NCI-H146 treated with DMSO at 0.1 percent for 48 hours (cell line): ENCODE measurements at regions not wholly inside any gene's neighbourhood (a gene's known extent, or its start where the extent isn't known, plus 50 kb on each side); places are given as distances from the start of the nearest gene placed in this dataset.
"Not testable (repeated sequence)": the region's sequence is repeated elsewhere in the genome, so short reads cannot be mapped to it uniquely, and the experiment has no call there.

Experiments used
- DNase-seq: peaks from one replicate; lab custom pipeline; 2025; ENCODE audit not compliant: unreplicated experiment; lab: John Stamatoyannopoulos, UW

DNA sequence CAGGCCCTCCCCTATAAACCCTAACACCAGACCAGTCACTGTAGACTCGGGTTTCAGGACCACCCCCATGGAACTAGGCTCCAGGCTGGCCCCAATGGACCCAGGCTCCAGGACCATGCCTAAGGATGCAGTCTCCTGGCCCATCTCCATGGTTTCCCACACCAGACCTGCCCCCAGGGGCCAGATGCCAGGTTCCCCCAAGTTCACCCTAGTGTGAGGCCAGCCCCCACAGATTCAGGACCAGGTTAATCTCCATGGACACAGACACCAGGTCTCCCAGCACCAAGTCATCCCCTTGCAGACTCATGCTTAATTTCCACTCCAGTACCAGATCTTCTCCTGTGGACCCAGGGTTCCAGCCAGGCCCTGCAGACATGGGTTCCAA, 103.8 kb upstream of the LANCL2 start:
- DNase-seq, result no peak

DNA sequence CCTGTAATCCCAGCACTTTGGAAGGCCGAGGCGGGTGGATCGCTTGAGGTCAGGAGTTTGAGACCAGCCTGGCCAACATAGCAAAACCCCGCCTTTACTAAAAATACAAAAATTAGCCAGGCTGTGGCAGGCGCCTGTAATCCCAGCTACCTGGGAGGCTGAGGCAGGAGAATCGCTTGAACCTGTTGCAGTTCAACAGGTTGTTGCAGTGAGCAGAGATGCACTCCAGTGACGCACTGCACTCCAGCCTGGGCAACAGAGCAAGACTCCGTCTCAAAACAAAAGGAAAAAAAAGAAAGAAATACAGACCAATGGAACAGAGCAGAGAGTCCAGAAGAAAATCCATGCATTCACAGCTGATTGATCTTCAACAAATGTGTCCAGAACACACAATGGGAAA, 99.8 kb upstream of the LANCL2 start:
- not testable (repeated sequence) for DNase-seq

DNA sequence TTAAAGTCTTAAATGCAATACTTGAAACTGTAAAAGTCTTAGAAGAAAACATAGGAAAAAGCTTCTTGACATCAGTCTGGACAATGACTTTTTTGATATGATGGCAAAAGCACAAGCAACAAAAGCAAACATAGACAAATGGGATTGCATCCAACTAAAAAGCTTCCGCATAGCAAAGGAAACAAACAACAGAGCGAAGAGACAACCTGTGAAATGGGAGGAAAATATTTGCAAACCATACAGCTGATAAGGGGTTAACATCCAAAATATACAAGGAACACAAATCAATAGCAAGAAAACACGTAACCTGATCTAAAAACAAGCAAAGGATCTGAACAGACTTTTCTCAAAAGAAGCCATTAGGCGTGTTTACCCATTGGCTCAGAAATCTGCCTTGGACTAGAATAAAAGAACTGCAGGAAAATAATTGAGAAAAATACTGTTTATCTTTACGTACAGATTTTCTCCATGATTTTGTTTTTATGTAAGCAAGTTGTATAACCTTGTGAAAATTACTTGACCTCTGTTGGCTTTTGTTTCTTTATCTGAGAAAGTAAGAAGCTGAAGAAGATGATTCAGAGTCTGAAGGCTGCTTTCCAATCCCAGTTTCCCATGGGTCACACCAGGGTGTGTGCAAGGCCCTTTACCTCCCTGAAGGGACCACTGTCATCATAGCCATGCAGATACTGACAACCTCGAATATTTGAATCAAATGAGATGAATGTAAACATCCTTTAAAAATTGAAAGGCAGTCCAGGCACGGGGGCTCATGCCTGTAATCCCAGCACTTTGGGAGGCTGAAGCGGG, 99.1 kb upstream of the LANCL2 start:
- no peak for DNase-seq

DNA sequence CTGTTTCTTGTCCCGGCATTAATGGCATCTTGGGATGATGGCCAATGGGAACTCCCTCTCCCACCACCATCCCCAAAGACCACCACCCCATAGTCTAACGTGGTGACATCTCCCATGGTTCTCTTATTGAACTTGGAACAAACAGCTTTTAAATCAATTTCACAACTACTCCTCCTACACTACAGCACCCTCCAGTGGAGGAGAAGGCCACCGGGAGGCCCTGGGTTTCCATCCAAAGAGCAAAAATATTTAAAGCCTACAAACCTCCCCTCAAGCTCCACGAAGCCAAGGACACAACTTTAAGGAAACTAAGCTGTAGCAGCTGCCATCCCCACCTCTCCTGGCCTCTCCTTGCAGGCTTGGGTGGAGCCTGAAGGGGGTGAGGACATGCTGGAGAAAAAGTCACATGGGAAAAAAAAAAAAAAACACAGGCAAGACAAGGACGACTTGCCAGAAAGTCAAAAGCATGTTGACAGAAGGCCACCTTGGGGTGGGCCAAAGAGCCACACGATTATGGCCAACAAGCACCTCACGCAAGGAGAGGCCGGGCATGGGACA, 94.0 kb upstream of the LANCL2 start:
- DNase-seq, result no peak

DNA sequence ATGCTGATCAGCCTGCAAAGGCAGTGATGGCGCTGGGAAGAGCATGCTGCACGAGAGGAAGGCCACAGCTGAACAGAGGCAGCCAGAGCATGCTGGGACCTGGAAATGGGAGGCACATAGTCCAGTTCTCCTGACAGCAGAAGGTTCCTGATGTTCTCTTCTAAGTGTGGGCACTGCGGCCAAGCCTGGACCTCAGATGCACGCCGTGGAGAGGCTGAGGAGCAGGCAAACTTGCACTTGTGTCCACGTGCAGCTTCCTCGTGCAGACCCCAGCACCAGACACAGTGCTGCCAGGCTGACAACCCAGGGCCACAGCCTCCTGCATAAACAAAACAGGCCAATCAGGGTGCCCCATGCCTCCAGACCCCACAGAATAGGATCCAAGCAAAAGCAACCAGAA, 93.5 kb upstream of the LANCL2 start:
- DNase-seq, result no peak

DNA sequence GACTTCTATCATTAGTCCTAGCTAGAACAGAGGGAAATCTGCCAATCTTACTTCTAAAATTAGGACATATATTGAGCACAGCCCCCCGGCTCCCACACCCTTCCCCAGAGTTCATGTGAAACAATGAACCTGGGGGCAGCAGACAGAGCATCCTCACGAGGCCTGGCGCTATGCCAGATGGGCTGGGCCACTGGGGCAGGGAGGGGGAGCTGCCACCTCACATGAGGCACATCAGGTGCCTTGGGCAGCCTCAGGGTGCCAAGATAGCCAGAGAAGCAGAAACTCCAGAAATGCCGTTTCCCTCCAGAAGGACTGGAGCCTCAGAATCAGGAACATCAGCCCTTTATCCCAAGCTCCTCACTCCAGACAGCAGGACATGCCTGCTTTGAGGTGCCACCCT, 92.8 kb upstream of the LANCL2 start:
- no peak for DNase-seq

DNA sequence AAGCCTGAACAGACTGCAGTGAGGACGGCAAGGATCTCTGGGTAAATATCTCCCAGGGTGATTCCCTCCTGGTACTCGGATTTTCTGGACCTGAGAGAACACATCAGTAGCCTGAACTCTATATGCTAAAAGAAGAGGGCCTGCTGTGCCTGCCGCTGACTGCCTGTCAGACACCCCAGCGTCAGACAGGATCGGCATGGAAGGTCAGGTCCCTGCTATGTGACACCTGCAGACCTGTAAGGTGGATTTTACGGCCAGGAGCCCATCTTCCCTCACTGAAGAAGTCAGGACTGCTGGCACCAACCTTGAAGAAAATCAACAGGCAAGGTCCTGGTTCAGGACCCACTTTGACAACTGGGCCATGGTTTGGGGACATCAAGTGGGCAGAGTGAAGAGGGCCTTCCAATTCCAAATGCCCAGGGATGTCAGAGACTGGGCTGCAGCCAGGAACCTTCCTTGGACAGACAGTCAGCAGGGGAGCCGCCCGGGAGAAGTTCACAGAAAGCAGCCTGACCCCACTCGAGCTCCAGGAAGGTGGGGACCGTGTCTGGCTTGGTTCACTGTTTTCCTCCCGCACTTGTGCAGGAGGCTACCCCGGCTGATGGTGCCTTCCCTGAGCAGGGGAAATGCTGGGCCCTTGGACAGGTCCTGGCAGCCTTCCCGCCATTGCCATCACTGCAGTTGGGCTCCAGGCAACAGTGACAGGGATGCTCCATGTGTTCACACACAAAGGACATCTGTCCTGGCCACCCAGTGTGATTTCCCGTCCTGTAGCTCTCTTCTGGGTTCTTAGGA, 91.8 kb upstream of the LANCL2 start:
- DNase-seq, result no peak

DNA sequence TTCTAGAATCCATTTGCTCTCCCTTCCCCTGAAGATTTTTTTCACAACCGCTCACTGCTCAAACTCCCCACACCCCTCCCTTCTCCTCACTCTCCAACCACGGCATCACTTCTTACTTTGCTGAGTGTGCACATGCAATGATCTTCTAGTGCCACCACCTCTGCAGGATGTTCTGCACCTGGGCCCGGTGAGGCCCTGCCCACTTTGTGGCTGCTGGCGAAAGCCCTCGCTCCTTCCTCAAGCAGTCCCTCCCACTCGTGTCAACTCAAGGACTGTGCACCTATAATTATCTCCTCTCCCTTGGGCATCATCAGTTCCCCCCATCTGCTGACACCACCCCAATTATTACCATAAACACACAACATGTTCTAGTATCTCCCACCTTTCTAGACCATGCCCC, 91.0 kb upstream of the LANCL2 start:
- no peak for DNase-seq

DNA sequence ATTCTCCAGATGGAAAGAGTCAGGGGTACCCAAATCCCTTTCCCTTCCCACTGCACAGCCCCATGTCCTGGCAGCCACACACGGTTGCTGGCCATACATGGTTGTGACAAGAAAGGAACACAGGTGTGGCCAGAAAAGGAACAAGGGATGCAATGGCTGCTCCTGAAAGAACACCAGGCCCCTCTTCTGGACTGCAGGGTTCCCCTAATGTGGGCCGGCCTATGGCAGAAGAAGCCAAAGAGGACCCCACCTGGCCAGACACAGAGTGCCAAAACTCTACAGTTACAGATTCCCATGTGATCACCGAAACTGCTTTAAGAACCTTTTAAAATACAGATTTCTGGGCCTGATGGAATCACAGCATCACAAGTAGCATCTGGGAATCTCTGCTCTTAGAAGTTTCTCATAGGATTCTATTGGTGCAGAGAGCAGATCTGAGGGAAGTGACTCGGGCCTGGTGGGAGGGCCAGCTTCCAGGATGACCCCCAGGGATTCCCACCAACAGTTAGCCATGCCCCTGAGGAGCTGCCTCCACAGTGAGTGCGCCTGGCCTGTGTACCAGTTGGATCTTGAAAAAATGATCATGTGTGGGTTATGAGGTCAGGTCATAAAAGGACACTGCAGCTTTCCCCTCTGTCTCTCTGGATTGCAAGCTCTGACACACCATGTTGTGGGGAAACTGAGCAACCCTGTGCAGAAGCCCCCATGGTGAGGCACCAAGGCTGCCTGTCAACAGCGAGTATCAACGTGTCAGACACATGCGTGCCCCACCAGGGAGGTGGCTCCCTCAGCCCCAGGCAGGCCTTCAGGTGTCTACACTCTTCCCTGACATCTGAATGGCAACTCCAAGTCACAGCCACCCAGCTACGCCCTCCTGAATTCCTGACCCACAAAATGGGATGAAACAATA, 89.6 kb upstream of the LANCL2 start:
- no peak for DNase-seq

DNA sequence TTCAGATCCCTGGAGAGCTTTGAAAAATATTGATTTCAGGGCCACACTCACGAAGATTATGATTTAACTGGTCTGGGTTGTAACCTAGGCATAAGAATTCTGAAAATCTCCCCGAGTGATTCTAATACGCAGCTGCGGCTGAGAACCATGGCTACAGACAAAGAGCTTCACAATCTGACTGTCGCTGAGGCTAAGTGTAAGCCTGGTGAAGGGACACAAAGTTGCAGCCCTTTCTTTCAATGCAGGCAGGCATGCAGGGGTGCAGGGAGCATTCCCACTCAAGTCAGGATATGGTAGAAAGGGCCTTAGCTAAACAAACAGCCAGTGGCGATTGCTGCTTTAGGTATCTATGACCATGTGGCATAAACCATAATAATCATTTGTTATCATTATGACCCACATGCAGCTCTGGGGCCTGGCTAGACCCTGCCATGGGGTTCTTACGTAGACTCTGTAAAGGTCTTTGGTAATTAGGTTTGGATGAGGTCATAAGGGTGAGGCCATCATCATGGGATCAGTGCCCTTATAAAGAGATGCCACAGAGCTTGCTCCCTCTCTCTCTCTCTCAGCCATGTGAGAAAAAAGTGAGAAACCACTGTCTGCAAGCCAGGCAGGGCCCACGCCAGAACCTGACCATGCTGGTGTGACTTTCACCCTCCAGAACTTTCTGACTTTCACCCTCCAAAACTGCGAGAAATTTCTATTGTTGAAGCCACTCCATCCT, 88.4 kb upstream of the LANCL2 start:
- DNase-seq, result no peak

DNA sequence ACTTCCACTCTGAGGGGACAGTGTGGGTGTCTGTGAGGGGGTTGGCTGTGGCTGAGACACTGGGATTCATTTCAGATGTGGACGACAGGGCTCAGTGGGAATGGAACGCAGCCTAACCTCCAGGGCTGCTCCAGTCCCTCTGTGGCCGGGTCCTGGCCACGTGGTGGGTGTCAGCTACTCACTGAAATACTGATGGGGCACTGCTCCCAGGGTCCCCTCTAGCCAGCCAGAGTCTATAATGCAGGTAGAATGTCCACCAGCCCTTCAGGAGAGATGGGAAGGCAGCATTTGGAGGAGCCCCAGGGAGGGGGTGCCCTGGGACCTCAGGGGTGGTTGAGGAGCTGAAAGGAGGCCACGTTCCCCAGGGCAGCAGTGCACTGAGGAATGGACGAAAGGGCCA, 87.2 kb upstream of the LANCL2 start:
- DNase-seq, result no peak

DNA sequence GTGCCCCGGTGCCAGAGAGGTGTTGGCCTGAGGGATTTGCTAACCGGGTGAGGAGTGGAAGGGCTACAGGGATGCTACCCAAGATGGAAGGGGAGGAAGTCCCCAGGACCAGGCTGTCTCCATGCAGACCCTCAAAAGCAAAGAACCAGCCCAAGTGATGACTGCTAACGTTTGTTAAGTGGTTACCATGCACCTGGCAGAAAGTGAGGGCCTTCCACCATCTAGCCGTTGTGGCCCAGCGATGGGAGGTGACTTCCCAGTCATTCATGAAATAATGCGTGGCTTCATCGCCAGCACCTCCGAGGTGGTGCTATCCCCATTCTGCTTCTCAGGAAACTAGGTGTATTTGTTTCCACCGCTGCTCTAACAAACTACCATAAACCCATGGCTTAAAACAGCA, 86.8 kb upstream of the LANCL2 start:
- no peak for DNase-seq

DNA sequence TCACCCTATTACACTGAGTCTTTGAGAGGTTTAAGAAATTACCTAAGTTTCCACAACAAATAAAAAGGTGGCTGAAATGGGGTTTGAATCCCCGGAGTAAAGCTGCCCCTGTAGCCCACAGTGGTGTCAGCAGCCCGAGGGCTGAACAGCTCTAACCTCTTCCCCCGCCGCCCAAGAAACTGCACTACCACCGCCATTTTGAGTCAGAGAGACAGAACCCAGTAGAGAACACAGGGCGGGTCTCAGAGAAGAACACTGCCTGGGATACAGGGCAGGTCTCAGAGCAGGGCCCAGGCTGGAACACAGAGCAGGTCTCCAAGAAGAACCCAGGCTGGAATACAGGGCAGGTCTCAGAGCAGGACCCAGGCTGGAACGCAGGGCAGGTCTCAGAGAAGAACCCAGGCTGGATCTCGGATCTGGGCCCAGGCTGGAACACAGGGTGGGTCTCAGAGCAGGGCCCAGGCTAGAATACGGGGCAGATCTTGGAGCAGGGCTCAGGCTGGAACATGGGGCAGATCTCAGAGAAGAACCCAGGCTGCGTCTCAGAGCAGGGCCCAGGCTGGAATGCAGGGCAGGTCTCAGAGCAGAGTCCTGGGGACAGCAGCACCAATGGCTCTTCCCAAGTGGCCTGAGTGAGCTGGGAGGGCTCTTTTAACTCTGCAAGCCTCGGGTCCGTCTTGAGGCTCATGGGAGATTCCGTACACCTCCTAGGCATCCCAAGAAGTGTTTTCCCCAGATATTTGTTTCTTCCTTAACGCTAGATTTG, 85.9 kb upstream of the LANCL2 start:
- no peak for DNase-seq

DNA sequence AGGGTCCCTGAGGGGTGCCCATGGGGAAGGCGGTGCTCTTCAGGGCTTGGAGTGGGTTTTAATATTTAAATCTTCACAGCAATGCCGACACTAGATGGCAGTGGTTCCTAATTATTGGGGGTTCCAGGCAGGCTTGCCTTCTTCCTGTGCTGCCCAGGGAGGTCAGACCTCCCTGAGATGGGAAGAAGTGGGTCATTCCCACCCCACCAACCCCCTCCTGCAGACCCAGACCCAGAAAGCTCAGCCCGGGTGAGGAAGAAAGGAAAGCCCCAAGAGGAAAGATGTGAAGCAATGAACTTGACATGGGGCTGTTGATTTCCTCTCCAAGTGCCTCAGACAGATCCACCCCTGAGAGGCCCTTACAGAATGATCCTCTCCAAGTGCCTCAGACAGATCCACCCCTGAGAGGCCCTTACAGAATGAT, 85.1 kb upstream of the LANCL2 start:
- DNase-seq, result peak; percentile 30

DNA sequence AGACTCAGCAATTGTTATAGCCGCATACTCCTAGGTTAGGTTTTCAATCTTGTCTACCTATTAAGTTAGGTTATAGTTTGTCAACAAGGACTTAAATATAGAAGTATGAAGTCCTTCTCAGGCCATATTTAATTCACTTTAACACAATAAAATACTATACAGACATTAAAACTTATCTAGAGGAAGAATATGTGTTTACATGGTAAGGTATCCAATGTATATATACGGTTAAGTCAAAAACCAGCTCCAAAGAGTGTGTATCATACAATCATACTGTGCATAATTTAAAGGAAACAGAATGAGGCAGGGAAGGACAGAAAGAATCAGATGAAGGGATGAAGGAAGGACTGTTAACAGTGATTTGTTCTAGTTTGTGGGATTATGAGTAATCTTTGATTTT, 79.5 kb upstream of the LANCL2 start:
- DNase-seq, result no peak

DNA sequence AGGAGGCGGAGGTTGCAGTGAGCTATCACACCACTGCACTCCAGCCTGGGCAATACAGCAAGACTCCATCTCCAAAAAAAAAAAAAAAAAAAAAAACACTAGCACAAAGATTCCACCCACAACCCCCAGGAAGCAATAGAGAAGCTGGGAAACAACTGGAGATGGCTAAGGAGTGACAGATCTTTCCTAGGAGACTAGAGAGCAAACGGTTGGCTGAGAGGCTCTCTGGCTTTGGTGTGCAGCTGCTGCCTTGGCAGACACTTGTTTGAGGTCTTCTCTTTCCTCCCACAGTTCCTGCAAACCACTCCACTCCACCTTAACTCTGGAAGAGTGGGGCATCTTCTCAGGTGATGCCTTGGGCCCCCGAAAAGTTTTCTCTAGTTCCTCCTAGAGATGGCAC, 78.5 kb upstream of the LANCL2 start:
- DNase-seq, result no peak

DNA sequence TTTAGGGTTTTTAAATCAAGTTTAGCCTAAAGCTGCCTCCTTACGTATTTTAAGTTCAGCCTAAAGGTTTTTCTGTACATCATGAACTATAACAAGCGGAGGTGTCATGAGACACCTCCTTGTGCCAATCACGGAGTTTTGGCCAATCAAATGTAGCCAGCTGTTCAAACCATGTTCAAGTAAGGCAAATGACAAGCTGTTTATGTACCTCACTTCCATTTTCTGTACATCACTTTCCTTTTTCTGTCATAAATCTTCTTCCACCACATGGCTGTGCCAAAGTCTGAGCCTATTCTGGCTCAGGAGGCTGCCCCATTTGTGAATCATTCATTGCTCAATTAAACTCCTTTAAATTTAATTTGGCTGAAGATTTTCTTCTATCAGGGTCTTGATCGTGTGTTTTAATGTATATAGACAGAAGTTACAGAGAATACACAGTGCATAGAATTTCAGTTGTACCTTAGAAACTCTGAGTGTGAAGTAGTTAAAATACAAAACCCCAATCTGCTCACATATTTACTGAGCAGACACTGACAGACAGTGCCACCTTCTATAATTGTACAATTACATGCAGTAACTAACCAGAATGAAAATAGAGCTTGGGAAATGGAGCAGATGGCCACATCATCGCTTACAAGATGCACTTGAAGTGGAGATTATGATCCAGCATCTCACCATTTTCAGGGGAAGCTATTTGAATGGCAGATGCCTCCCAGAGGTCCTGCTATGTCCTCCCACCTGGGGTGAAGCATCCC, 76.9 kb upstream of the LANCL2 start:
- no peak for DNase-seq

DNA sequence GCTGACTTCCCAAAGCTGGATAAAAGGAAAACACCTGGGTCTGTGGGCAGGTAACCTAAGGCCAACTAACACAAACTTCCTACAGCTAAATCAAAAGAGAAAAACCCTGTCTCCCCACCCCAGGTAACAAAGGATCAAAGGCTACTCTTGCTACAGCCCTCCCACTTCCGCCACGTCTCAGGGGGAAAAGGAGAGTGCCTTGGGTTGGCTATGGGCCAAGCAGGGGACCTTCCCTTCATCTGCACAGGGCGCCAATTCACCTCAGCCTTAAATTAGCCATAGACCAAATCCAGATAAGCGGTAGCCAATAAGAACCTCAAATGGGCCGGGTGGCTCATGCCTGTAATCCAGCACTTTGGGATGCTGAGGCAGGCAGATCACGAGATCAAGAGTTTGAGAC, 69.1 kb upstream of the LANCL2 start:
- no peak for DNase-seq
